Trophoblast cell (in vitro differentiated cells and primary cell): ENCODE measurements at regions not wholly inside any gene's neighbourhood (a gene's known extent, or its start where the extent isn't known, plus 50 kb on each side); places are given as distances from the start of the nearest gene placed in this dataset.

Experiments used
- DNase-seq, 2 donors: peaks; one replicate each; pipeline ENCODE4 v3.0.0-alpha.2; 2016
- H2AFZ ChIP-seq: 2 replicates; pipeline ENCODE4 v1.6.1; 2013; ENCODE audit warnings: low read length, moderate library complexity, mild to moderate bottlenecking; ENCODE audit not compliant: insufficient read depth, poor library complexity
- H2AK5ac ChIP-seq: 2 replicates; pipeline ENCODE4 v1.6.1; 2013; ENCODE audit warnings: mild to moderate bottlenecking, low read length
- H2BK120ac ChIP-seq: 2 replicates; pipeline ENCODE4 v1.6.1; 2013; ENCODE audit warnings: low read length, mild to moderate bottlenecking, moderate library complexity; ENCODE audit not compliant: insufficient read depth, poor library complexity
- H2BK12ac ChIP-seq: 2 replicates; pipeline ENCODE4 v1.6.1; 2013; ENCODE audit warnings: mild to moderate bottlenecking, low read length, moderate library complexity
- H2BK5ac ChIP-seq: 2 replicates; pipeline ENCODE4 v1.6.1; 2013; ENCODE audit warnings: low read length, low read depth, moderate library complexity, mild to moderate bottlenecking; ENCODE audit not compliant: poor library complexity
- H3K14ac ChIP-seq: 2 replicates; pipeline ENCODE4 v1.6.1; 2013; ENCODE audit warnings: mild to moderate bottlenecking, low read length
- H3K18ac ChIP-seq: 2 replicates; pipeline ENCODE4 v1.6.1; 2013; ENCODE audit warnings: mild to moderate bottlenecking, low read length
- H3K23ac ChIP-seq: 2 replicates; pipeline ENCODE4 v1.6.1; 2013; ENCODE audit warnings: low read length
- H3K27ac ChIP-seq: 2 replicates; pipeline ENCODE4 v1.5.1; 2013; ENCODE audit warnings: low read depth, mild to moderate bottlenecking, inconsistent platforms, low read length, moderate library complexity
- H3K27me3 ChIP-seq: 2 replicates; pipeline ENCODE4 v1.6.1; 2013; ENCODE audit warnings: inconsistent platforms, mild to moderate bottlenecking, low read length, moderate library complexity; ENCODE audit not compliant: insufficient read depth
- H3K36me3 ChIP-seq, 2 experiments: 1 replicate in 1 of 2; 2 replicates in 1 of 2; pipeline ENCODE4 v1.6.1; 2013; ENCODE audit warnings: low read length in 2 of 2, mild to moderate bottlenecking in 2 of 2, moderate library complexity in 1 of 2; ENCODE audit not compliant: insufficient read depth in 2 of 2, control insufficient read depth in 1 of 2
- H3K4ac ChIP-seq: 2 replicates; pipeline ENCODE4 v1.6.1; 2013; ENCODE audit warnings: low read depth, mild to moderate bottlenecking, low read length, moderate library complexity
- H3K4me1 ChIP-seq, 2 experiments: 1 replicate in 1 of 2; 2 replicates in 1 of 2; pipeline ENCODE4 v1.6.1; 2013; ENCODE audit warnings: low read length in 2 of 2, mild to moderate bottlenecking in 2 of 2, moderate library complexity in 1 of 2; ENCODE audit not compliant: insufficient read depth in 2 of 2, control insufficient read depth in 1 of 2
- H3K4me2 ChIP-seq: 2 replicates; pipeline ENCODE4 v1.6.1; 2013; ENCODE audit warnings: inconsistent platforms, mild to moderate bottlenecking, low read length, moderate library complexity
- H3K4me3 ChIP-seq: 2 replicates; pipeline ENCODE4 v1.5.1; 2013; ENCODE audit warnings: mild to moderate bottlenecking, low read depth, low read length, inconsistent platforms
- H3K79me1 ChIP-seq: one replicate; pipeline ENCODE4 v1.6.1; 2013; ENCODE audit warnings: low read length
- H3K79me2 ChIP-seq: 2 replicates; pipeline ENCODE4 v1.6.1; 2013; ENCODE audit warnings: low read length, mild to moderate bottlenecking; ENCODE audit not compliant: control insufficient read depth, insufficient read depth, poor library complexity
- H3K9ac ChIP-seq: 2 replicates; pipeline ENCODE4 v1.6.1; 2013; ENCODE audit warnings: mild to moderate bottlenecking, low read length
- H3K9me3 ChIP-seq: 2 replicates; pipeline ENCODE4 v1.6.1; 2013; ENCODE audit warnings: low read depth, mild to moderate bottlenecking, control low read depth, inconsistent platforms, low read length; ENCODE audit not compliant: insufficient read depth
- H4K12ac ChIP-seq: 2 replicates; pipeline ENCODE4 v1.6.1; 2013; ENCODE audit warnings: low read depth, mild to moderate bottlenecking, low read length, moderate library complexity
- H4K8ac ChIP-seq: 2 replicates; pipeline ENCODE4 v1.6.1; 2013; ENCODE audit warnings: low read depth, mild to moderate bottlenecking, low read length, moderate library complexity
- H4K91ac ChIP-seq: one replicate; pipeline ENCODE4 v1.6.1; 2013; ENCODE audit warnings: low read depth, mild to moderate bottlenecking, low read length, moderate library complexity
- WGBS: extraction: QIAGEN DNeasy Blood & Tissue Kit; methylation state at CpG from one replicate; pipeline ENCODE4 v1.1.7; 2013; ENCODE audit warnings: missing lambda C conversion rate; ENCODE audit not compliant: insufficient read length, insufficient coverage; ENCODE audit errors: extremely low coverage; 5-methylcytosine and 5-hydroxymethylcytosine counted together

DNA sequence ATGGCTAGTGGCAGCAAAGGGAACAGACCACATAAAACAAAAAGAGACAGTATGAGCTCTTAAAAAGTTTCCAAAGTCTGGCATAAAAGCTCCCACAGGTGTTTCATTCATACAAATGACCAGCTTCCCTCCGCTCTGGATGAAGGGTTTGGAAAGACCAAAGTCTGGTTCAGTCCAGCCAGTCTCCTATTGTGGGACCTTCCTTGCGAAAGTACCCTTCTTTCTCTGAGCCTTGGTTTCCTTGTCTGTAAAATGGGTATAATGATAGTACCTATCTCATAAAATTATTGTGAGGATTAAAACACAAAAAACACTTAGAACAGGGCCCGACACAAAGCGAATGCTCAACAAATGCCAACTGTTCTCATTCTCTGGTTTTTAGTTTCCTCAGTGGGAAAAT is 77.2 kb downstream of the UNC5CL start:
- H4K91ac ChIP-seq, result no peak overlapping the region
- no peaks in the 10 kb centered on the region for H3K79me1 ChIP-seq
- no peaks in the 10 kb centered on the region for H3K36me3 ChIP-seq
- no peak overlapping the region for H3K4me3 ChIP-seq
- H3K9me3 ChIP-seq, result no peaks in the 10 kb centered on the region
- no peak overlapping the region for H3K9ac ChIP-seq
- H3K79me2 ChIP-seq, result no peaks in the 10 kb centered on the region
- WGBS, result no CpG with 5 or more reads among the region's 4 CpGs
- H3K27ac ChIP-seq, result no peak overlapping the region
- H3K4ac ChIP-seq, result no peak overlapping the region
- no peak overlapping the region for H4K8ac ChIP-seq
- H3K4me2 ChIP-seq, result no peak overlapping the region
- no peaks in the 10 kb centered on the region for H3K4me1 ChIP-seq
- no peak overlapping the region for H2AK5ac ChIP-seq
- no peak overlapping the region for H3K23ac ChIP-seq
- H4K12ac ChIP-seq, result no peak overlapping the region
- H2BK12ac ChIP-seq, result no peak overlapping the region
- no peak overlapping the region for H3K14ac ChIP-seq
- H2BK5ac ChIP-seq, result no peak overlapping the region
- no peak overlapping the region for H2AFZ ChIP-seq
- no peak overlapping the region for H3K18ac ChIP-seq
- DNase-seq, result no peak
- no peak overlapping the region for H2BK120ac ChIP-seq
- H3K27me3 ChIP-seq, result no peaks in the 10 kb centered on the region

DNA sequence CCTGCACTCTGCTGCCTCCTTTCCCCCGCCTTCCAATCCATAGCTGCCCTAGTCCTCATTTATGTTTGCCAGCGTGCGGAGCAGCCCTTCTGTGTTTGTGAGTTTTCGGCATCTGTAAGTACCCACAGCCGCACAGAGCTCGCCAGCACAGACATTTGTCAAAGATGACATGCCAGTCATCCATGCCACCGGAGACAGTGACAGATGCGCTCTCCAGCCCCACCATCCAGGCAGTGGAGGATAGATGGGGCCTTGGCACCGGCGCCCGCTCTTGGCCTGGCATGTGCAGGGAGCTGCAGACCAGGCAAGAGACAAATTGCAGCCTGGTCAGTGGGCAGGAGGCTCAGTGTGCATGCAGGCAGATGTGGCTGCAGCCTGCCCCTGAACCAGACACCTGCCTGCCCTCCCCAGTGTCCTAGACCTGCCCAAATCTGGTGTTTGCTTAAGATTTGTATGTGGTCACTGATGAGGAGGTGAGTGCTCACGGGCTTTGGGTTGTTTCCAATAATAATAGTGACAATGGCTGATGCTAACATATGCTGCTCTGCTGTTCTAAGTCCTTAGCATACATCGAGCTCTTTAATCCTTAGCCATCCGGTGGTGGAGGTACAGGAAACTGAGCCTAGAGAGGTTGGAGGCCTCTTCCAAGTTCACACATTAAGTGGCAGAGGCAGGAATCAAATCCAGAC is 78.1 kb downstream of the UNC5CL start:
- H3K79me2 ChIP-seq, result no peaks in the 10 kb centered on the region
- no peak overlapping the region for H4K8ac ChIP-seq
- H3K4me3 ChIP-seq, result no peak overlapping the region
- no peaks in the 10 kb centered on the region for H3K4me1 ChIP-seq
- no peak overlapping the region for H2BK120ac ChIP-seq
- H3K4me2 ChIP-seq, result no peak overlapping the region
- no peak overlapping the region for H3K14ac ChIP-seq
- no CpG with 5 or more reads among the region's 14 CpGs for WGBS
- H3K4ac ChIP-seq, result no peak overlapping the region
- no peaks in the 10 kb centered on the region for H3K79me1 ChIP-seq
- no peak overlapping the region for H3K27ac ChIP-seq
- H2BK5ac ChIP-seq, result no peak overlapping the region
- H4K91ac ChIP-seq, result no peak overlapping the region
- no peak overlapping the region for H2AFZ ChIP-seq
- H4K12ac ChIP-seq, result no peak overlapping the region
- no peak for DNase-seq
- H3K23ac ChIP-seq, result no peak overlapping the region
- H2BK12ac ChIP-seq, result no peak overlapping the region
- H3K9me3 ChIP-seq, result no peaks in the 10 kb centered on the region
- H3K27me3 ChIP-seq, result no peaks in the 10 kb centered on the region
- H2AK5ac ChIP-seq, result no peak overlapping the region
- no peak overlapping the region for H3K18ac ChIP-seq
- no peaks in the 10 kb centered on the region for H3K36me3 ChIP-seq
- H3K9ac ChIP-seq, result no peak overlapping the region

- no peak overlapping the region for H3K4ac ChIP-seq
- H2BK5ac ChIP-seq, result no peak overlapping the region
- no peak overlapping the region for H2BK12ac ChIP-seq
Measured at GRCh38 chr6:40959781-40960327, 79.2 kb downstream of the UNC5CL start.

GRCh38 chr6:40958738-40959137 is 80.3 kb downstream of the UNC5CL start:
- Histone ChIP-seq H3K27ac (no peak overlapping the region), H3K14ac (no peak overlapping the region), H4K12ac (no peak overlapping the region), H2AK5ac (no peak overlapping the region), H3K4me3 (no peak overlapping the region), H4K91ac (no peak overlapping the region), H2AFZ (no peak overlapping the region), H3K36me3 (no peaks in the 10 kb centered on the region), H3K4ac (no peak overlapping the region), H2BK5ac (no peak overlapping the region), H3K23ac (no peak overlapping the region), H2BK12ac (no peak overlapping the region), H3K79me1 (no peaks in the 10 kb centered on the region), H3K9ac (no peak overlapping the region), H3K4me1 (no peaks in the 10 kb centered on the region), H3K79me2 (no peaks in the 10 kb centered on the region), H3K27me3 (no peaks in the 10 kb centered on the region), H3K9me3 (no peaks in the 10 kb centered on the region), H3K18ac (no peak overlapping the region), H3K4me2 (no peak overlapping the region), H2BK120ac (no peak overlapping the region), H4K8ac (no peak overlapping the region)
- WGBS, result no CpG with 5 or more reads among the region's 1 CpG
- DNase-seq, result no peak

More at GRCh38 chr6:40959781-40960327, 79.2 kb downstream of the UNC5CL start:
- Histone ChIP-seq H3K4me1 (no peaks in the 10 kb centered on the region), H4K12ac (no peak overlapping the region), H2BK120ac (no peak overlapping the region), H2AK5ac (no peak overlapping the region), H3K14ac (no peak overlapping the region), H4K91ac (no peak overlapping the region), H3K36me3 (no peaks in the 10 kb centered on the region), H3K4me3 (no peak overlapping the region), H4K8ac (no peak overlapping the region), H3K18ac (no peak overlapping the region), H3K9me3 (no peaks in the 10 kb centered on the region), H3K79me2 (no peaks in the 10 kb centered on the region), H3K9ac (no peak overlapping the region), H2AFZ (no peak overlapping the region), H3K27ac (no peak overlapping the region), H3K79me1 (no peaks in the 10 kb centered on the region), H3K27me3 (no peaks in the 10 kb centered on the region), H3K4me2 (no peak overlapping the region), H3K23ac (no peak overlapping the region)
- no CpG with 5 or more reads among the region's 2 CpGs for WGBS
- no peak for DNase-seq
